ENCODE measurements at regions not wholly inside any gene's neighbourhood (a gene's known extent, or its start where the extent isn't known, plus 50 kb on each side); places are given as distances from the start of the nearest gene placed in this dataset.
"Not testable (repeated sequence)": the region's sequence is repeated elsewhere in the genome, so short reads cannot be mapped to it uniquely, and the experiment has no call there.

- DNase-seq, result no peak
Measured at GRCh38 chr5:115435778-115436712, 108.5 kb downstream of the FEM1C start.

- DNase-seq, result no peak
Measured at GRCh38 chr5:115435065-115435777, 109.4 kb downstream of the FEM1C start.

GRCh38 chr5:115433918-115434317 is 110.7 kb downstream of the FEM1C start:
- no peak for DNase-seq

DNA sequence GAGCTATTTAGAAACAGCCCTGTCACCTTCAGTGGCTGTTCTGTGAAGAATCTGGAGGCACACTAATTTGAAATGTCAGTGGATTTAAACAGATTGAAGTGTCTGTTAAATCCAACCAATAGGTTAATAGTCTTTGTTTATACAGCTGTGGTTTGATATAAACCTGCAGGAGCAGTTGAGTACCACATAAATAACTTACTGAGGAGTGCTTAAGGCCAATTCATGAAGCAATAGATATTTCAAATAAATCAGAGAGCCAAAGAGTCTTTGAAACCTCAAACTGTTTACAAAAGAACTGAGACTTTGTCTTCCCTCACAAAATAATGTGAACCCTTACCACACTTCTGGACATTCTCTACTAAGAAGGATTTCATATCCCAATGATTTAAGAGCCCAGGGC is 111.9 kb downstream of the FEM1C start:
- DNase-seq, result no peak

DNA sequence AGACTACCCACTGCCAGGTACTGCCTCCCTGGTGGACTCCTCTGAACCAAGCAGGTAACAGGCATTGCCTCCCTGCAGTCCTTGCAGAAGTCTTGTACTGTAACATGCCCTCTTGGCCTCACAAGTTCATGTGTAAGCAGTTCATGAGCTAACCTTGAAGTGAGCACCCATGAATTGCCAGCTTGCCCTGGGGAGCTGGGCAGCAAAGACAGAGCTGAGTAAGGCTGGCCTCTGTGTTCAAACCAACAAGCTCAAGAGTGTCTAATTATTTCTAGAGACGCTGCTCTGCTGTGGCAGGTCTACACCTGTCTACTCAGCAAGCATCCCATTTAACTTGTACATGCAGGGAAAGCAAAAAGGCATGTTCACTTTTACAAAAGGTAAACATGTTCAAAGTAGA is 113.5 kb downstream of the FEM1C start:
- DNase-seq, result no peak

GRCh38 chr5:115430374-115430773 is 114.2 kb downstream of the FEM1C start:
- no peak for DNase-seq

DNA sequence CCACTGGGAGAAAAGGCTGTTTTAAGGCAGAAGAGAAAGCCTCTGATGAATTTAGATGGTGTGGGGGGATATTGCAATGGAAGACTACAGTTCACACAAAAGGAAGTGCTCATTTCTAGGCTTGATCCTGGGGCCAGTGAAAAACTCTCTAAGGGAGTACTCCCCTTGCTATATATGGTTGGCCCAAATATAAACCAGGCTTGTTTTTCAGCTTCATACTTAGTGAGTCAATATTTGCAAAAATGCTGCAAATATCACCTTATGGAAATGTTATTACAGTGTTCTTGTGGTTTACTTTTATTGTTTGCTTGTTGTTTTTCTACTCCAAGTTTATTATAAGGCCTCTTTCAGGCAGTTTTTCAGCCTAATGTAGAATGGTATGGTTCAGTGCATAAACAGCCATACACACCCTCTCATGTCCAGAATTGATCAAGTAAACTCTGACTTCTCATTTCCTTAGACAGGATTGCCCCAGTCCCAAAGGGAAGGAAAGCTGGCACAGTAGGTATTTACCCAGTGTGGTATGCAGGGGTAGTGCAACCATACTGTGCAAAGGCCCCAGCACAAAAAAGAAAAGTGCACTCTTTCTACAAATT is 115.1 kb downstream of the FEM1C start:
- no peak for DNase-seq

DNA sequence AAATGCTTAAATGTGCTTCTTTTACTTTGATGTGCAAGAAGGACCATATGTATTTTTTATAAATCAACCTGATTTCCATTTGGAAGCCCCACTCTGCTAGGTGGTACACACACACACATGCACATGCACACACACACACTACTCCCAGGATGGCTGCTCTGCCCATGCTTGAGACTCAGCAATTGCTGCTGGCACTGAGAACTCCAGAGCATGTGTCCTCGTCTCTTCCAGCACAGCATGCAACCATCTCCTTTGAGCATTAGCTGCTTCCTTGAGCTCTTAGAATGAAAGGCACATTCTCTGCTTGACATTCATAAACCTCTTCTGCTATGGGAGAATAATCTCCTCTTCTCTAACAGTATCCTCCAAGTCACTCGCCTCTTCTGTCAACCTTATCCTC is 115.9 kb downstream of the FEM1C start:
- DNase-seq, result no peak

DNA sequence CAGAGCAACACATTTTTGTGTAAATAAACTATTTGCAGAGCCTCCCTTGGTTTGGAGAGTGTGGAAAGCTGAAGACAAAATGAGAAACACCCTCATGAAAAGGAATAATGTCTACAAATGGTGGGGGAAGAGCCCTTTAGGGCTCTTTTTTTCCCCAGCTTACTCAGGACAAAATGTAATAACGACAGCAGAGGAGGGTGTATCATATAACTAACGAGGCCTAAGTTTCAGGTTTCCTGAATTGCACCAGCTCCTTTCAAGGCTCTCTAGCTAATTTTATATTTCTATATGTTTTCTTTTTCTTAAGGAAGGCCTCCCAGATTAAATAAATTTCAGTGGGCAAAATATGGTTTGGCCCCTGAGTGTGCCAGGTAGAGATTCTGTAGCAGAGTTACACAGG is 116.3 kb downstream of the FEM1C start:
- DNase-seq, result no peak

DNA sequence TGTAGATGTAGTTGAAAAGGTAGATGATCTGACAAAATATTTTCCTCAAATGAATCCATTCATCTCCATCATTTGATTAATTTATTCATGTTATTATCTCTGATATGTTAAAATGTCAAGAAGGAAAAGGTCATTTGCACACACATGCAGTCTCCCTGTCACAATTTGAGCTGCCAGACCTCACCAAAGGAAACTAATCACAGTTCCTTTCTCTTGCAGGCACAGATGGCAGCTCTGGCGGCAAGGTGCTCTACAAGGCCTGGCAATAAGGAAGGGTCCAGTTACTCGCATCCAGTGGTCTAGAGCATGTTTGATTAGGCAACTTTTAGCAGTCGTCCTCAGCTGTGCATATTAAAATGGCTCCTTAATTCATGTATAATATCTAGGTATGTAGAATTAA is 120.1 kb downstream of the FEM1C start:
- no peak for DNase-seq

GRCh38 chr5:115424030-115424429 is 120.5 kb downstream of the FEM1C start:
- no peak for DNase-seq

- DNase-seq, result no peak
Measured at GRCh38 chr5:115423541-115423940, 121.0 kb downstream of the FEM1C start.

DNA sequence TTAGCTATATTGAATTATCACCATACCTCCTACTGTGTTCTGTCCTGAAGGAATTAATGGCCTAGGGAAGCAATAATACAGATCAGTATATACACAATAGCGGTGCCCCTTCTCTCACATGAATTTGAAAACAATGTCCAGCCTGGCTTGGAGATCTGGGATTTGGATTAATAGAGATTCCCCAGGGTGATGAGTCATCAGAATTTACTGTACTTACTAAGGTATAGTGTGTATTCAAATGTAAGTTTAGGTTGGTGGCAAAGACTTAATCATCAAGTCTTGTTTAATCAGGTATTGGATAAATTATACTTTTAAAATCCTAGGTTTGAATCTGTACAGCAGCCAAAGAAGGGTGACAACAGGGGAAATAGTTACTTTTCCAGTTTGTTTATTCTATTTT is 121.5 kb downstream of the FEM1C start:
- DNase-seq, result no peak

- DNase-seq, result not testable (repeated sequence)
Measured at GRCh38 chr5:115420812-115421211, 123.8 kb downstream of the FEM1C start.

DNA sequence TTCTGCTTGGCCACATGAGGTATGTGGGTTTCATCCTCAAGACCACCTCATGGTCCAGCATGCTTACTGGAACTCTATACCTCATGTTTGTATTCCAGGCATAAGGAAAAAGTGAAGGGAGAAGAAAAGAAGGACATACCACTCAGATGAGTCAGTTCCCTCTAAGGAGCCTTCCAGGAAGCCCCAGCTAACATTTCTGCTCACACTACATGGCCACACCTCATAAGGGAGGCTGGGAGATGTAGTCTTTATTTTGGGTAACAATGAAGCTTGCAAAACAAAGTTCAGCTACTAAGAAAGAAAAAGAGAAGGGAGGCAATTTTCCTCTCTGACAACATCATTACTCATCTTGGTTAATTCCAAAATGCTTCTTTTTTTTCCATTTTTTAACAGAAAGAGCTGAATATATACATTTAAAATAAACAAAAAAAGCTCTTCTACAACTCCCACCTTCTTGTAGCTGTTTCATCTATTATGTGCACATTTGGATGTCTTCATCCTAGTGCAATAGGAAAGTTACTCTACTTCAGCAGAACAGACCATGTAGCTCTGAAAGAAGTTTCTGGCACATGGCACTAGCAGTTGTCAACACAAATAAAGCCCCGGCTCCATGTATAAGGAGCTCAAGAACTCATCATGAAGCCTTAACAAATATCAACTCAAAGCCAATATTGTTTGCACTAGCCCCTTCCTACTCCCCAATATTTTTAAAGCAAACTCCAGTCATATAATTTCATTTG is 123.6 kb upstream of the CCDC112 start:
- no peak for DNase-seq

GRCh38 chr5:115418788-115419187 is 122.3 kb upstream of the CCDC112 start:
- no peak for DNase-seq

DNA sequence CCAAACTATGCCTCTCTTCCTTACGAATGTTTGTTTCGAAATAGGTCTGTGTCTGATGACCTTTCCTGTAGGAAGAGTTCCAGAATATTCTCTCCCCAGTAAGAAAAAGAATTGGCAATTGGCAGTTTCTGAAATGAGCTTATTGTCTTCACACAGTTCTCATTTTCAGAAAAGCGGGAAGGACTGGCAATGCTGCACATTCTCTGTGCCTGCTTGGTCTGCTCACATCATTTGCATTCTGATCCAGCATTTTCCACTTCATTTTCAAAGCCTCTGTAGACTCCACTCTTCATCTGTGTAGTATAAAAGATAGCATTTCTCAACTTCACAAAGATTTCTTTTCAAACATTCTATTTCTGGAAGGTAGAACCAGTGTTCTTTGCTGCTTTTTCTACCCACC is 120.6 kb upstream of the CCDC112 start:
- no peak for DNase-seq

DNA sequence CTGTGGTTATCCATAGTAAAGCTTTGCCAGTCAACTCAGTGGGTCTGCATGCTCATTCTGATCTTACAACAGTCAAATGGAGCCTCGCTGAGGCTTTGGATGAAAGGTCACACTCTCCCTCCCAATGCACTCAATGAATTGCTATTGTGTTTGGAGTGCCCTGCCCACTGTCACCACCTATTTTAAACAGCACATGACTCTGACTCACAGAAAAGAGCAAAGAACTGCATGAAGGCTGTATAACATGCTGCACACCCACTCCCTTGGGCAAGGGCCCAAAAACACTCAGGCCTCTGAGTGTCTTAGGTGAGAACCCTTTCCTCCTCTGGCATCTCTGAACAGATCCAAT is 118.7 kb upstream of the CCDC112 start:
- peak; percentile 22 to 23 for DNase-seq

GRCh38 chr5:115414406-115415142 is 118.1 kb upstream of the CCDC112 start:
- DNase-seq, result no peak

DNA sequence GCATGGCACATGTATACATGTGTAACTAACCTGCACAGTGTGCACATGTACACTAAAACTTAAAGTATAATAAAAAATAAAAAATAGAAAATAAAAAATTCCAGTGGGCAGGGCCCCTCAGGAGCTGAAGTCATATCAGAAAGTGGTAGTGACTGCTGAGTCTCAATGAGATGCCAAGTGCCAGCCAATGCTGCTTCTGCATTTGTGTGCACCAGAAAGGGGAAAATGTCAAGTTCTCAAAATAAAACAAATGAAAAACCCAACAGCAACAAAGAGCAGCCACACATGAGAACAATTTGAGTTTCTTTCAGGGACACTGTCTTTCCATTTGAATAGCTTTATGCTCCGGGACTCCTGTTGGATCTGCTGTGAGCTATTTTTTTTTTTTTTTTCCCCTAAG is 117.2 kb upstream of the CCDC112 start:
- no peak for DNase-seq

DNA sequence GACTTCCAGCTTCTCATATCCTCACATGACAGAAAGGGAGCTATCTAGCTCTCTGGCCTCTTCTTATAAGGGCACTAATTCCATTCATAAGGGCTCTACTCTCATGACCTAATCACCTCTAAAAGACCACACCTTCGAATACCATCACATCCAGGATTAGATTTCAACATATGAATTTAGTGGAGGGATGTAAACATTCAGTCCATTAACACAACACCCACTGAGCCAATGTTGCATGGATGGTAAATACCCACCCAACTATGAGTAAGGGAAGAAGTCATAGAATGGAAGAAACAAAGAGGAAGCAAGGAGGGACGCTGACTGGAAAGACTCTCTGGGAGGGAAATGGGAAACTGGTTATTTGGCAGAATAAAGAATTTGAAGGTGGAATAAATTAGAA is 112.6 kb upstream of the CCDC112 start:
- no peak for DNase-seq

- DNase-seq, result no peak
Measured at GRCh38 chr5:115402822-115403577, 106.5 kb upstream of the CCDC112 start.
